ENCODE measurements at regions not wholly inside any gene's neighbourhood (a gene's known extent, or its start where the extent isn't known, plus 50 kb on each side); places are given as distances from the start of the nearest gene placed in this dataset.

DNA sequence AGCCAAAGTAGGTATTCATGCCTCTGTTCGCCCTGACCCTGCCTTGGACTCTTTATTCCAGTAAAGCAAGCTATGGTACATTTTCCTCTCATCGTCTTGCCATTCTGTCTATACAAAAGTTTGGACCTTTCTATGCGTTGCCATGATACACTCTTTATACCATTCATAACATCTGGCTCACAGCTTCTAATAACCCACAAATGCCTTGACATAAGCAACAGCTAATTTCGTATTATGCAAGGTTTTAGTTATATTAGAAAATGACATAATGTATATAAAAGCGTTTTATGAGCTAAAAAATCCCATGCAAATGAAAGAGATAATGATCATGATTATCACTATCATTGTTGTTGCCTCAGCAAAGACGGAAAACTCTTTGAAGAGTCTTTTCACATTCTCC, 265.7 kb downstream of the TMEM167A start:
- TF ChIP-seq, protein P1, sequence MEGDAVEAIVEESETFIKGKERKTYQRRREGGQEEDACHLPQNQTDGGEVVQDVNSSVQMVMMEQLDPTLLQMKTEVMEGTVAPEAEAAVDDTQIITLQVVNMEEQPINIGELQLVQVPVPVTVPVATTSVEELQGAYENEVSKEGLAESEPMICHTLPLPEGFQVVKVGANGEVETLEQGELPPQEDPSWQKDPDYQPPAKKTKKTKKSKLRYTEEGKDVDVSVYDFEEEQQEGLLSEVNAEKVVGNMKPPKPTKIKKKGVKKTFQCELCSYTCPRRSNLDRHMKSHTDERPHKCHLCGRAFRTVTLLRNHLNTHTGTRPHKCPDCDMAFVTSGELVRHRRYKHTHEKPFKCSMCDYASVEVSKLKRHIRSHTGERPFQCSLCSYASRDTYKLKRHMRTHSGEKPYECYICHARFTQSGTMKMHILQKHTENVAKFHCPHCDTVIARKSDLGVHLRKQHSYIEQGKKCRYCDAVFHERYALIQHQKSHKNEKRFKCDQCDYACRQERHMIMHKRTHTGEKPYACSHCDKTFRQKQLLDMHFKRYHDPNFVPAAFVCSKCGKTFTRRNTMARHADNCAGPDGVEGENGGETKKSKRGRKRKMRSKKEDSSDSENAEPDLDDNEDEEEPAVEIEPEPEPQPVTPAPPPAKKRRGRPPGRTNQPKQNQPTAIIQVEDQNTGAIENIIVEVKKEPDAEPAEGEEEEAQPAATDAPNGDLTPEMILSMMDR (IDR thresholded peaks at IDR 0.05) = no peak
- no peak for TF ChIP-seq POLR2A (IDR thresholded peaks at IDR 0.05)

All from body of pancreas (tissue), 4 donors.